NCI-H446 (cell line): ENCODE measurements at regions not wholly inside any gene's neighbourhood (a gene's known extent, or its start where the extent isn't known, plus 50 kb on each side); places are given as distances from the start of the nearest gene placed in this dataset.
A peak's percentile ranks its signal among the peaks of the same experiment; 100 is the strongest.
"Not testable (repeated sequence)": the region's sequence is repeated elsewhere in the genome, so short reads cannot be mapped to it uniquely, and the experiment has no call there.

Experiments
- DNase-seq, 2 experiments: peaks; one replicate each; lab custom pipeline; 2025; lab: John Stamatoyannopoulos, UW

DNA sequence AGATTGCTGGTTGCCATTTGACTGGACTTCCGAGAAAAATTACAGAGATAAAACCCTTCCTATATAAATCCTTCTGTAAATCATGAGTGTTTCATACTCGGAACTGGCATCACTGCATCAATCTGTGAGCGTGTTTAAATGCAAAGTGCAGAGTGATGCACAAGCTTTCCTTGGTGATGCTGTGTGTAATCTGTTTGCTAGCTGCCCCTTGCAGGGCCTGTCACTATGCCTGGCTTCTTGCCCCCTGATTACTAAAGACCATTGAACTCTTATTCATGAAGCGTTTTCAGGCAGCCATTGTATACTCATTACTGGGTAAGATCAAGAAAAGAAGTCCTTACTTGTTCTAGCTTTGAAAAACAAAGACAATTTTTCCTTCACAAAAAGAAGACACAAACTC is 266.9 kb upstream of the FANCL start:
- DNase-seq = no peak

DNA sequence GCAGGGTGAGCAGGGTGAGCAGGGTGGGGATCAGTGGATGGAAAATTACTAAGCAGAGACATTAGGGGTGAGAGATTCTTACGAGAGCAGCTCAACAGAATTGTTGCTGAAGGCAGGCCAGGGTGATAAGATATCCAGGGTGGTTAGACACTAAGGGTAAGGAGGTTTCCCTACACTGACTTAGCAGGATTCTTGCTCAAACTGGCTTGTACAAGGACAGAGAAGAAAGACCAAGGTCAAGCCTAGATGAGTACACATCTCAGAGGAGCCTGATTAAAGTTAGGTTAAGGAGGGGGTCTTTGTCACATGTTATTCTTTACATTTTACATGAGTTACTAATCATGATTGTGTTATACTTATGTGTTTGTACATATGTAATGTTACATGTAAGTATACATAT is 262.8 kb upstream of the FANCL start:
- DNase-seq = no peak

DNA sequence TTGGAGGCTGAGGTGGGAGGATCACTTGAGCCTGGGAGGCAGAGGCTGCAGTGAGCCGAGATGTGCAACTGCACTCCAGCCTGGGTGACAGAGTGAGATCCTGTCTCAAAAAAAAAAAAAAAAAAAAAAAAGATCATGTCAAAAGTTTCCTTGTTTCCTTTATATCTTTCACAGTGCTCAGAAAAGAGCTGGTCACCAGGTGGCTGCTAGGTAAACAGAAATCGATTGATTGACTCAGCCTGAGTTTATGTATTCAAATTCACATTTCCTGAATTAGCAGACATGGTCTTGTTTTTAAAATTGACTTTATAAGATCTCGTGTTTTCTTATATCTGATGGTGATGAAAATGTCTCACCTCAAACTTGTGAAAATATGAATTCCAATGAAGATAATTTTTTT is 261.8 kb upstream of the FANCL start:
- DNase-seq = no peak

DNA sequence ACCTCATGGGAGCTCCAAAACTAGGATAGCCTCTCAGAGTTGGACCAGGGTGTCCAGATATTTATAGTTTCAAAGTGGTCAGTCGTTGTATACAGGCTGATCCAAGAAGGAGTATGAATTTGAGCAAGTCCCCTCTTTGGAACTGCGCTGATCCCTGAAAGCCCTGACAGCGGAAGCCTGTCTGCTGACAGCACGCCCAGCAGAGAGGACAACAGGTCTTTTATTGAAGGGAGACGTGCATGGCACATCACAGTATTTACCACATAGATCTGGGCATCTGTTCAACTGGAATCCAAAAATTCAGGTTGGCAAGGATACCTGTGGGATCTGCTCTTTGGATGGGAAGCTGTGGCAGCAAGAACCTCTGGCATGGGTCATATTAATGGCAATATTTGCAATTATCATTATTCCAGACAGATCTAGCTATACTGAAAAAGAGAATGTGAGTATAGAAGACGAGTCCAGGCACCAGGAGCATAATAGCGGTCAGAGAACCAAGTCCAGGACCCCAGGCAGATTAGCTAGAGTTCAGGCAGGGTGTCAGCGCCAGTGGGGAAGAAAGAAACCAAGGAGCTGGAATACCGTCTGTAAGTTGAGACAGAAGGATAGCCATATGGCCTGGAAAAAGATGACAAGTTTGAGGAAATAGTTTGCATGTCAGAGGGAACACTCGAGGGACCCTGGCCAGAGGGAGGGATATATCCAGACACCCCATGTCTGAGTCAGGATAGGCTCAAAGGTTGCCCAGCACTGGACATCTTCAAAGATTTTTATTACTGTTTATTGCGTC is 260.4 kb upstream of the FANCL start:
- DNase-seq = peak in 1 of 2 experiments; percentile 30

DNA sequence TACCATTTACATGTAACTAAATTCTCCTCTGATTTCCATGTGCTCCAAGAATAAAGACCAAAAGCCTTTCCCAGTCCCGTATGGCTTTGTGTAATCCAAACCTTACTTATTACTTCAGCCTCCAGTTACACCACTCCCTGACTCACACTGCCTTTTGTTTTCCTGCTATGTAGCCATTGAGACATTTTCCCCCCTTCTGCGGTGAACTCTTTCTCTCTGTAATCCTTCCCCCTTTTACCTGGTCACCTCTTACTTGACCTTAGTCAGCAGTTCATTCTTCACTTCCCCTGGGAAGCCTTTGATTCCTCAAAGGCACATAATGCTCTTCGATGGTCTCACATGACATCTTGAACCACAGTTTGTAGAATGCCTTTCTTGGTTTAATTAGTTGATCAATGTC is 256.0 kb upstream of the FANCL start:
- DNase-seq = no peak

DNA sequence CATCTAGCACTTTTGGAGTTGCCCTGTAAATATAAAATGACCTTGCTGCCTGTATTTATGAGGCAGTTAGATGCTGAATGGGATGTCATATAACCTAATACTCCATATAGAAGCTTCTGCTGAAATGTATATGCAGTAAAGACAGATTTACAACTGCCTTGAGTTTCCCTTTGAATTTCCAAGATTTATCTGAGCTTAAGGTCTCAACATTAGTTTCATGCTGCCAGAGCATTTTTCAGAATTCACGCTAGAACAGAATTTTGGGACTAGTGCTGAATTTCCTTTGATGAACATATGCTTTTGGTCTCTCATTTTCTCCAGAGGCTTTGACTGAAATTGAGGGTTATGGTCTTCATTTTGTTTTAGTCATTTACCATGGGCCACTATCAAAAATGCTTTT is 254.7 kb upstream of the FANCL start:
- no peak for DNase-seq

DNA sequence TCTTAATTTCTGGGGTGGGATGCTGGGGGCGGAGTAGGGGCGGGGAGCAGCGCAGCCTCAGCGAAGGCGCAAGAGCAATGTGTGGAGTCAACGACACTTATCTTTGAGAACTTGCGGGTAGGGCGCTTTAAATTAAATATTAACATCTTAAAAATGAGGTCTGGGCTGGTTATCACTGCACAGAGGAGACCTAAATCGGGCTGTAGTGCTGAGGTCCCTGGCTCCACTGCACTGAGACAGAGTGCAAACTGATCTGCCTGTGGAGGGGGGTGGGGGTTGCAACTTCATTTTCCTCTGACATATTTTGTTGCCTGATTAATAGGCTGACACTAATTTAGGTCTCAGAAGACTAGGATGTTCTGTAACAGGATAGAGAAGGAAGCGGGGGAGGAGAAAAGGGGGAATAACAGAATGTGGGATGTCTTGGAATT is 253.0 kb upstream of the FANCL start:
- DNase-seq = no peak

DNA sequence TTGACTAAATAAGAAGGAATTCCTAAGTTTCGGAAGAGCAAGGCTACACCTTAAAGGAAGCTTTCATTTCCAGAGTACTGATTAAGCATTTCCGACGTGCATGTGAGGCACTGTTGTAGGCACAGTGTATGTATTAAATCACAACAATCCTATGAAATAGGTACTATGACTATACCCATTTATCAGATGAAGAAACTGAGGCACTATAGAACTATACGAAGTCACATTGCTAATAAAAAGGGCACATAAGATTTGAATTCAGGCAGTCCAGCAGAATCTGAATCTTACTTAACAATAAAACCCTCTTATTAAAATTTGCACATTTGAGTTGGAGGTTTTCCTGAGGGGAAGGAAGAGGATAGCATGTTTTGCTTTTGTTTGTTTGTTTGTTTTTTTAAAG is 243.5 kb upstream of the FANCL start:
- DNase-seq = no peak

DNA sequence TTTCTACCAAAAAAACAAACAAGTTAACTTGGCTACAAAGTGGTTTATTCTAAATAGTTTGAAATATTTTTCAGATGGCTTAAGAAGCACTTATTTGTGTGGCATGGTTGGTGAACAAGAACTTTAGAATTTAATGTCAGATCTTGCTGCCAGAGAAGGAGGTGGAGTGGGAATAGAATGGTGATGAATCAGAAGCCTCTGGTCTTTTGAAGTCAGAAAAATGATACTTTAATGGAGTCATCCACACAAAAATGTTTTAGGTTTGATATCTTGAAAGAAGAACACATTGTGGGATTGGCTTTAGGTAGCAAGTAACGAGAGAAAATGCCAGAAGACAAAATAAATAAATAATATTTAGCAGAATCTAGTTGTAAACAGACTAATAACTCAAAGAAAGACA is 243.1 kb upstream of the FANCL start:
- no peak for DNase-seq

DNA sequence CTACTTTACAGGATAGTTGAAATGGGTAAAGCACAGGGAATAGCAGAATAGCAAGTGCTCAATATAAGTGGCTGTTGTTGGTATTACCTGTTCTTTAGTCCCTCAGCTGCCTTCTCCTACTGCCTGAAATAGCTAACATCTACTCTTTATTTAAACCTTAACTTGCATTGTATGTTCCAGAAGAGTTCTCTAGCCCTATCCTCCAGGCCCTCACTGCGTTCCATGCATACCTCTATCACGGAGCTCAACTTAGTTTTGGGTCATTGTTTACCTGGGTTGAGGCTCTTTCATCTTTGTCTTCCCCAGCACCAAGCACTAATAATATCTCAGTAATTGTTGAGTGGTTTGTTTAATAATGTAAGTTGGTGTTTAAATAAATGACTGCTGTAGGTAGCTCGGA is 242.2 kb upstream of the FANCL start:
- no peak for DNase-seq

DNA sequence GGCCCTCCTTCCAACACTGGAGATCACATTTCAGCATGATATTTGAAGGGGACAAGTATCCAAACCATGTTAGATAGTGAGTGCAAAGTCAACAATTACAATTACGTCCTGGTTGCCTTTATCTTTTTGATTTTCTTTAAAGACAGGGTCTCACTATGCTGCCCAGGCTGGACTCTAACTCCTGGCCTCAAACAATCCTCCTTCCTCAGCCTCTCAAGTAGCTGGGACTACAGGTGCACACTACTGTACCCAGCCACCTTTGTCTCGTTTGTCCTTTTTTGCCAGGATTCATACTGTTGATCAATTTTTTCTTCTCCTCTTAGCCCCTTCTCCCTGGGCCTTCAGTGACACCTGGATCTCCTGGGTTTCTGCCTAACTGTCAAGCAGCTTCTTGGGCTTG is 240.5 kb upstream of the FANCL start:
- DNase-seq = no peak

DNA sequence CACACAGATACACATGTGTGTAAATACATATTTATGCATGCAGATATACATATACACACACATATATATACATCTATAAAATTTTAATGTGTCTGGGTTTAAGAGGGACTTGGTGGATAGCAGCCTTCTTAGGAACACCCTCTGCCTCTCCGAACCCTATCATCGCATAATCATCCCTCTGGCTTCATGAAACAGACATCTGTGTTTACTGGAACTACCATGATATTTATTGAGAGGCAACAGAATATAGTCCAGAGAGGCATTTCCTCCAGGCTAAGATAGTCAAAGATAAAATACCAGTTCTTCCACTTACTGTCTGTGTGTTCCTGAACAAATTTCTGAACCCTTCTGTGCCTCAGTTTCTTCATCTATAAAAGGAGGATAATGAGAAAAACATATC is 239.0 kb upstream of the FANCL start:
- no peak for DNase-seq

DNA sequence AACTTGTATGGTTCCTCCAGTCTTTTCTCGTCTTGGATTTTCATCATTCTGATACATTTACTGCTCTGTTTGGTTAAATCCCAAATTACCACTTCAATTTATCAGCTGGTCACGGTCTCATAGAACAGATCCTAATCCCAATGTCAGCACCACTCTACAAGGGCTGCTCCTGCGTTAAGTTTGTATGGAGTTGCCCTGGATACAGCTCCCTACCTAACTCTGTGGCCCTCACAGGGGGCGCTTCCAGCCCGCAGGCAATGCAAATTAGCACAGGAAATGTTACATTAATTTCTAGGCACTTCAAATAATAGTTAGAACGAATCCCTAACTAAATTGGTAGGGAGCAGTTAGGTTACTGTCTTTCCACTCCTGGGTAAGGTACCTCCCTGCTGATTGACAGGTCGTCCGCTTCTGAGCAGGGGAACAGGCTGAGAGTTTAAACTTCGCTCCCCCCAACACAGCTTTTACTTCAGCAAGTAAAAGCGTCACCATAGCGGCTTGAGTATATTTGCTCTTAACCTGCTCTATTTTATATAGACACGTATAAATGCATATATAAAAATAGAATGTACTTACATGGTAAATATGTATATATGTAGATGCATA is 238.5 kb upstream of the FANCL start:
- DNase-seq = no peak

DNA sequence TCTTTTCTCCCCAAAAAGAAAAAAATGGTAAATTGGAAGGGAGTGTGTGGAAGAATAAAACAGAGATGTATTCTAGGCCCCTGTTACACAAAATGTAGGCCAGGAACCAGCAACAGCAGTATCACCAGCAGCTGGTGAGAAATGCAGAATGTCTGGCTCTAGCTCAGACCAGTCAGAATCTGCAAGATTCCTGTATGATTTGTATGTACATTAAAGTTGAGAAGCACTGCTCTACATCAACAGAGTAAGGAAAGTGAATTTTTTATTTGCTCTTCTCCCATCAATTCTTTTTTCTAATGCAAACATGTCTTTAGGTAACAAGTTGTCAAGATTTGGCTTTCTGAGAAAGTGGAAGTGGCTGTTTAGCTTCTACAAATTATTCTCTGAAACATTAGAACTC is 235.4 kb upstream of the FANCL start:
- DNase-seq = no peak

DNA sequence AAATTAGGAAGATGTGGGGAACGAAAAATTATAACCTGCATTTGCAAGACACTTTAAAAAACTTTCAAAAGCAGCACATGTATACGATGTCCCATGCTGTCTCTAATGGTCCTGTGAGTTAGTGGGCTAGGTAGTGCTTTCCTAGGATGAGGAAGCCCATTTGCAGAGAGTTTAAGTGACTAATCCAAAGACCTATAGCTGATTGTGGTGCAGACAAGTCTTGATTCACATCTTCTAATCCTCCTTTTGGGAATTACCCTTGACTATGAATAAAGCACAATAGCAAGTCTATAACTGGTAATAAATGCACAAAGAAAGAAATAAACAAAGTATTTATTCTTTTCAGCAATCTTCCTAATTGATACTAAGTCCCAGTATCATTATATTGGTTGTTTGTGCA is 234.6 kb upstream of the FANCL start:
- DNase-seq = no peak

DNA sequence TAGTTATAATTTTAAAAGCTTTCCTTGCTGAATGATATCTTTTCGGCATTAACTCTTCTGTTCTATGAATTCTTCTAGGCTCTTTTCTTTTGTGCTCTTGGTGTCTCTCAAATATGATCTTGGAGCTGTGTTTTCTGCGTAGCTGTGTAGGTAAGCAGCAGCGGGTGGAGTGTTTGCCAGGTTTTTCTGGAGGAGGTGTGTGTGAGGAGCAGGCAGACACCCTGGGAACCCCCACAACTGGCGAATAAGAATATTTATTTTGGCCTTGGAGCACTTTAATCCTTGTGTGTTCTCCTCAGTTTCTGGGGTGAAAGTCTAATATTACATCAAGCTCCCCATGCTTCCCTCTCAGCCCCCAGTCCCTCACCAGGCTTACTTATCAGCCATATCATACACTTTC is 232.0 kb upstream of the FANCL start:
- no peak for DNase-seq

DNA sequence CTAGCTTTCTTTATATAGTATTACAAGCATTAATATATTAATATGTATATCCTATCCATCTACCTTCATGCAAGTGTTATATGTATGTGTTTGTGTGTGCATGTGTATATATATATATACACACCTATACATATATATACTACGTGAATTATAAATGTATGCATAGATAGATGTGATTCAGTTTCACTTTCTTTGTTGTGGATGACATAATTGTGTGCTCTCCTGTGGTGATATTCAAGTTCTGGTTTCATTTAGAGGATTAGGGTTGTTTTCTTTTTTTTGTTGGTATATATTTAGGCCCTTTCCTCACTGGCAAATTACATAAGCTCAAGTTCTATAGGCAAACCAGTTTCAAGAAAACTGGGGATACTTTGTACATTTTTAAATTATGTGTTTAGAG is 225.7 kb upstream of the FANCL start:
- no peak for DNase-seq

DNA sequence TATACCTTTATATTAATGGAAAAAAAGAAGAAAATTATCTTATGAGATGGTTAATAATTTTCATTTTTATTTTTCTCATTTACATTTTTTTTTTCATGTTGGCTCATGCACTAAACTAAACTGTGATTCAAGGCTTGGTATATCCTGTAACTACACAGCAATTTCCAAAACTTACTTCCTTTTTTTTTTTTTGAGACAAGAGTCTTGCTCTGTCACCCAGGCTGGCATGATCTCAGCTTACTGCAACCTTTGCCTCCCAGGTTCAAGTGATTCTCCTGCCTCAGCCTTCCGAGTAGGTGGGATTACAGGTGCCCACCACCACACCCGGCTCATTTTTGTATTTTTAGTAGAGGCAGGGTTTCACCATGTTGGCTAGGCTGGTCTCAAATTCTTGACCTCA is 224.9 kb upstream of the FANCL start:
- DNase-seq = not testable (repeated sequence)

DNA sequence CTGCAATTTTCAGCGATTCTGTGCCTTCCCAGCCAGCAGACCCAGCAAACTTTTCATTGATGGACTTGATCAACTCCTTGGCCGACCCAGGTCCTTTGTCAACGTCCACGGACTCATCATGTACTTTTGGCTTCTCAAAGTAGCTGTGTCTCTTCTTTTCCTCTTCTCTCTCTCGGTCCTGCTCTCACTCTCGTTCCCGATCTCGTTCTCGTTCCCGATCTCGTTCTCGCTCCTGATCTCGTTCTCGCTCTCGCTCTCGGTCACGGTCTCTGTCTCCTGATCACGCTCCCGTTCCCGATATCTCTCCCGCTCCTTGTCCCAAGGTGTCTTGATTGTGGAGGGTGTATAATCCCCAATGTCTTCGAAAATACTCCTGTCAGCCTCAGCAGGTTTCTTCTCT is 219.5 kb upstream of the FANCL start:
- DNase-seq = no peak

DNA sequence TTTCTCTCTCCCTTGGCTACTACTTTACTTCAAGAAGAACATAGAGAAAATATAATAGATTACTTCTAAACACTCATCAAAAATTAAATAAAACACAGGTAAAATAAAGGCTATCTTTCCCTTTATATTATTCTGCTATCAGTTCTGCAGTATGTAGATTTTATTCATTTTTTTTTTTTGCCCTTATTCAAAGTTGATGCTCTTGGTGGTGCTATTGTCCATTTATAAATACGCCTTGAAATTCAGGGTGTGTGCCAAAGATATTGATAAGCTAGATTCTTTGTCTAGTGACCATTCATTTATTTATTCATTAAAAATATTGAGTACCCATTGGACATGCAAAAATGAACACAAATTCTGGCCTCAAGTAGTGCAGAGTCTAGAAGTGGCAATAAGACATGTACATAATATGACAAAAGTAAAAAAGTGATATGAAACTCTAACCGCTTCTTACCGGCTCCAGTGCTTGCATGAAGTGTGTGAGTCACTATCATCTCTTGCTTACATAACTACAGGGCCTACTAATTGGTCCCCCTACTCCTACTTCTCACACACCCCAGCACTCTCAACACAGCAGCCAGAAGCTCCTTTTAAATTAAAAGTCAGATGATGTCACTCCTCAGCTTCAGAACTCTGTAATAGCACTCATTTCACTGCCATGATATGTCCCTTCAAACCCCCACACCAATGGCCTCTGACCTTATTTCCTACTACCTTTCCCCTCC is 208.3 kb upstream of the FANCL start:
- peak in 1 of 2 experiments; percentile 42 for DNase-seq

DNA sequence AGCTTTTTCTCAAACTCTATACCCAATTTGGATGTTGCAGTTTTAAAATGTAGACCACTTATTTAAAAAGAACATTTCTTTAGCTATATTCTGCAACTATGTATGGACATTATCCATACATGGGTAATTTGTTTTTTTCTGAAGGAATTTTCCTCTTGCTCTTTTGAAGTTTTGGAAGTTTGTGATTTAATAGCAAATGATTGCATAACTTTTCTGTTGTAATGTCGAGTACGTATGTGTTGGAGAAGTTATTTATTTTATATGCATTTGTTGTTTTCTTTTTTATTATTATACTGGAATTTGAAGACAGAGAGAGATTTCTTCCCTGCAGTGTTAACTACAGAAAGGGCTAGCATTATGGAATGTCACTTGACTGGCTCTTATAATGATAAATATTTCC is 207.7 kb upstream of the FANCL start:
- DNase-seq = no peak

DNA sequence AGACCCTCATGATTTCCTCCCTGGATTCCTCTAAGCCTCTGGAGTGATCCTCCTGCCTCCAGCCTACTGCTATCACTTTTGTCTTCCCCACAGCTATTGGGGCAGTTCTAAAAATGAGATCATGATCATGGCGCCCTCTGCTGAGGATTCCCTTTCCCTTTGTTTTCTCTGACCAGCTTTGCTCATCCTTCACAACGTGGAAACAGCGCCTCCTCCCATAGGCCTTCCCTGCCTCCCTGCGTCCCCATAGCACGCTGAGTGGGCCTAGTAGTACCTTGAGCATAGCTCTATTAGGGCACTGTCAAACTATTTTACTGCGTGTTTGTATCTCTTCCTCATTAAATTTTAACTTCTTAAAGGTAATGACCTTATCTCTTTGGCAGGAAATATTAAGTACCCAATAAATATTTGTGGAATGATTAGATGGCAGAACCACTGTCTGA is 207.0 kb upstream of the FANCL start:
- DNase-seq = peak; percentile 83 to 88

DNA sequence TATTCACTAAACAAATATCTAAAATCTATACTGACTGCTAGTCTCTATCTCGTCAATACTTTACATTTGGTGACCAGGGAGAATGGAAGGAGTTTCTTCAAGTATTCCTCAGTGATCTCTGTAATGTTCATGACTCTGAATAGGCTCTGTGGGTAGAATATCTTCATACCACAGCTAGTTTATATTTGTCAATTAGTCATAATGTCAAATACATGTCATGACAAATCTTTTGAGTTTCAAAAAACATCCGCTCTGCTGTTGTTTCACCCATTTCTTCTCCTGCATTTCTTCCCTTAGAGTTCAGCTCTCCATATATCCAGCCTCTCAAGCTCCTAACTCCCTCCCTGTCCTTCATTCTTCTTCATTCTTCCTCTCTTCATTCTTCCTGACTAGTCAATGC is 206.5 kb upstream of the FANCL start:
- DNase-seq = no peak
